ENCODE measurements at regions not wholly inside any gene's neighbourhood (a gene's known extent, or its start where the extent isn't known, plus 50 kb on each side); places are given as distances from the start of the nearest gene placed in this dataset.

GRCh38 chr4:11342401-11342800 lies 86.3 kb downstream of the HS3ST1 start:
- intact Hi-C loops (cut with DNase I), result no loop called here

DNA sequence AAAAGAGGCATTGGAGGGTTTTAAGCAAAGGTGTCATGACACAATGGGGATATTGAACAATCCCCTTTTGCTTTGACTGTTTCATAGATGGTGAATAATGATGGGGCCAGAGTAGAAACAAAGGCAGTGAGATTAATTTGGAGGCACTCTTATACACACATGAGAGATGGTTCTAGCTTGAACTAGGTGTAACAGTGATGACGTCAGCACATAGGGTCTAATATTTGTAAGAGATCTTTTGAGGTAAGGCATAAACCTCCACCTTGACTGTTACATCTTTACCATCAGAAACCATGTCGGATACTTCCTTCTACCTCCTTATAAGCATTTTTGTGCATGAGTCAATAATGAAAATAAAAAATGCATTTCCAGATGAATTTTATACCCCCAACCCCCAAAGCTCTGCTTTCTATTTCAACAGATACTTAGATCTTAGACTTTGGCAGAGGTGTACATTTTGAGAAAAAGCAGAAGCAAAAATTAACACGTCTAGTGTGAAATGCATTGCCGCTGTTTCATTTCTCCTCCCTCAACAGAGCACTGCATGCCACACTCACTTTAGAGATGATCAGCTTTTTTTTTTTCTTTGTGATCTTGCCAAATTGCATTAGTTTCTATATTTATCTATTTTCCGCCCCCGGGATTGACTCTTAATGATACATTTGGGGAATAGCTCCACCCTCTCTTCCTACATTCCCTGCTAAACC lies 87.2 kb downstream of the HS3ST1 start:
- no peak for TF ChIP-seq POLR2AphosphoS5 (IDR thresholded peaks at IDR 0.05; ENCODE audit: insufficient read depth in 1 of 2, low read depth in 1 of 2)
- TF ChIP-seq CTCF (IDR thresholded peaks at IDR 0.05), result no peak
- no peak for TF ChIP-seq POLR2A (IDR thresholded peaks at IDR 0.05)
- no peak overlapping the region for H3K4me3 ChIP-seq
- no peaks in the 10 kb centered on the region for H3K9me3 ChIP-seq
- H3K27ac ChIP-seq, result no peak overlapping the region
- DNase-seq (ENCODE audit: extremely low spot score in 2 of 2), result no peak
- H3K4me1 ChIP-seq, result no peaks in the 10 kb centered on the region
- H3K36me3 ChIP-seq, result no peaks in the 10 kb centered on the region
- H3K27me3 ChIP-seq, result no peaks in the 10 kb centered on the region
- intact Hi-C loops (cut with DNase I), result no loop called here

More at GRCh38 chr4:11342401-11342800, 86.3 kb downstream of the HS3ST1 start:
- TF ChIP-seq POLR2AphosphoS5 (IDR thresholded peaks at IDR 0.05; ENCODE audit: insufficient read depth in 1 of 2, low read depth in 1 of 2) (no peak), POLR2A (IDR thresholded peaks at IDR 0.05) (no peak), CTCF (IDR thresholded peaks at IDR 0.05) (no peak)
- H3K4me1 ChIP-seq, result no peaks in the 10 kb centered on the region
- H3K36me3 ChIP-seq, result no peaks in the 10 kb centered on the region
- H3K27ac ChIP-seq, result no peak overlapping the region
- H3K9me3 ChIP-seq, result no peaks in the 10 kb centered on the region
- H3K4me3 ChIP-seq, result no peak overlapping the region
- DNase-seq (ENCODE audit: extremely low spot score in 2 of 2), result no peak
- no peaks in the 10 kb centered on the region for H3K27me3 ChIP-seq

DNA sequence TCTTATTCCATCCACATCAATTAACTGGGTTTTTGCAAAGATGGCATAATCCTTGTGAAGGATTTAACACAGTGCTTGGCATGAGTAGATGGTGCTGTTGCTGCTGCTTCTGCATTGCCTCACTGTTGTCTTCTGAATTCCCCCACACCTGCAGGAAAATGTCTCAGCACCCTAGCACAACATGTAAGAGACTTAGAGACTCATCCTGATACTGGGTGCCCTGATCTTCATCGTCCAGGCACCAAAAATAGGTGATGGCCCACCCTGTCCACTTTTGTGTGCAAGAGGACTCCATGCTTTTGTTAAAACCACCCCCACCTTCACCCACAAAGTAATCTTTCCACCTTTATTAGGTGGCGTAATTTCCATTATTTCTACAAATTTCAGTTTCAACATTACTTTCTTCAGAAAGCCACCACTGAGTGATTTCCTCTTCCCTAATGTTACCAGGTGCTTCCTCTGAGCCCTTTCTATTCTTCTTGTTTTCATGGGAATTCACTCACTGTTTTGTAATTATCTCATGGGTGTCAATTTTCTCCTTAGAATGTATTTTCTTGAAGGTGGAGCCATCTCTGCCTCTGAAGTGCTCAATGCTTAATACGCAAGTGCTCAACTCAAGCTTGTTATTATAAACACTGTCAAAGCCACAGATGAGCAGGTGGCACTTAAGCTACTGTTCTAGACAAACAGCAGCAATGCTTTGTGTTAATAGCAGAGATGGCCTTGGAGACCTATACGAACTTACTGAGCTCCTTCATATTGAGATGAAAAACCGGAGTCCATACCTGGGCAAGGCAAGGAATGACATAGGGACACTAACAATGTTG lies 89.5 kb downstream of the HS3ST1 start:
- no peaks in the 10 kb centered on the region for H3K27me3 ChIP-seq
- no peak for DNase-seq (ENCODE audit: extremely low spot score in 2 of 2)
- H3K4me1 ChIP-seq, result no peaks in the 10 kb centered on the region
- no peaks in the 10 kb centered on the region for H3K9me3 ChIP-seq
- no peak overlapping the region for H3K27ac ChIP-seq
- no peaks in the 10 kb centered on the region for H3K36me3 ChIP-seq
- H3K4me3 ChIP-seq, result no peak overlapping the region
- intact Hi-C loops (cut with DNase I), result no loop called here
- TF ChIP-seq POLR2AphosphoS5 (IDR thresholded peaks at IDR 0.05; ENCODE audit: insufficient read depth in 1 of 2, low read depth in 1 of 2) (no peak), POLR2A (IDR thresholded peaks at IDR 0.05) (no peak), CTCF (IDR thresholded peaks at IDR 0.05) (no peak)

DNA sequence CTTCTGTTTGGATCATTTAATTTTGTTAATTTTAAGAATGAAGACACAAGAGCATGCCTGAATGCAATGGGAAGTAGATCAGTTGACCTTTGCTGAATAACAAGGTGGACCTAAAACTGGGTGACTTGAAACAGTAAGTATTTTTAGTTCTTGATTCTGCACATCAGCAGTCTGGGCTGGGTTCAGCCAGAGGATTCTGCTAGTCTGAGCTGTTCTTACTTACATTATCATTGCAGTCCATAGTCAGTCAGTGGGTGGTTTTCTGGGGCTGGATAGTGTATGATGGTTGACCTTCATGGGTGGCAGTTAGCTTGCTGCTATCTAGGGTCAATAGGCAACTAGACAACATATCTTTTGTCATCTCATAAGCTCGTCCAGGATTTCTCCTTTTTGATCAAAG lies 91.4 kb downstream of the HS3ST1 start:
- intact Hi-C loops (cut with DNase I), result no loop called here
- H3K4me1 ChIP-seq, result no peaks in the 10 kb centered on the region
- TF ChIP-seq POLR2A (IDR thresholded peaks at IDR 0.05), result no peak
- no peak for TF ChIP-seq CTCF (IDR thresholded peaks at IDR 0.05)
- TF ChIP-seq POLR2AphosphoS5 (IDR thresholded peaks at IDR 0.05; ENCODE audit: insufficient read depth in 1 of 2, low read depth in 1 of 2), result no peak

DNA sequence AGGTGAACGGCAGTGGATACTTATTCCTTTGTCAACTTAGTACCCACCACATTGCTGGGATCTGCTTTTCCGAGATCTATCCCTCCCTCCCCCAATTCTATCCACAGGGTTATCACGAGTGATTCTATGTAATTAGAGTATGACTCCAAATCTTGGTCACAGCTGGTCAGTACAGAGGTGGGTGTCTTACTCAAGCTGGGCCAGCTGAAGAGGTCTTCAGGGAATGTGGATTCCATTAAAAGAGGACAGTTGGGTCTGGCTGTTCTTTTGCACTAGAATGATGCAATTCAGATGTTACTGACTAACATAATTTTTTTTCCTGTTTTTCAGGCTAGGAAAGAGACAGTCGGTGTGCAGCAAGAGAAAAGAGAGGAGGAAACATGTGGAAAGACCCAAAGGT lies 92.3 kb downstream of the HS3ST1 start:
- H3K27ac ChIP-seq, result no peak overlapping the region
- no peaks in the 10 kb centered on the region for H3K36me3 ChIP-seq
- no peaks in the 10 kb centered on the region for H3K27me3 ChIP-seq
- no peak for TF ChIP-seq CTCF (IDR thresholded peaks at IDR 0.05)
- H3K4me1 ChIP-seq, result no peaks in the 10 kb centered on the region
- no peak overlapping the region for H3K4me3 ChIP-seq
- no peaks in the 10 kb centered on the region for H3K9me3 ChIP-seq
- DNase-seq (ENCODE audit: extremely low spot score in 2 of 2), result no peak
- intact Hi-C loops (cut with DNase I), result no loop called here

More for the DNA sequence above, 91.4 kb downstream of the HS3ST1 start:
- no peak for DNase-seq (ENCODE audit: extremely low spot score in 2 of 2)
- no peaks in the 10 kb centered on the region for H3K9me3 ChIP-seq
- no peak overlapping the region for H3K4me3 ChIP-seq
- H3K27ac ChIP-seq, result no peak overlapping the region
- no peaks in the 10 kb centered on the region for H3K36me3 ChIP-seq
- no peaks in the 10 kb centered on the region for H3K27me3 ChIP-seq
